ENCODE measurements at regions not wholly inside any gene's neighbourhood (a gene's known extent, or its start where the extent isn't known, plus 50 kb on each side); places are given as distances from the start of the nearest gene placed in this dataset.

GRCh38 chr10:60675236-60675635 lies 103.0 kb upstream of the CDK1 start:
- TF ChIP-seq FOXA1 (IDR thresholded peaks at IDR 0.05) (no peak), L3MBTL2 (conservative IDR thresholded peaks at IDR 0.05) (no peak), SP1 (IDR thresholded peaks at IDR 0.05) (no peak), HDGF (IDR thresholded peaks at IDR 0.05; ENCODE audit: borderline replicate concordance) (no peak), CTBP1 (IDR thresholded peaks at IDR 0.05; ENCODE audit: borderline replicate concordance) (no peak), BHLHE40 (IDR thresholded peaks at IDR 0.05; ENCODE audit: borderline replicate concordance) (no peak), FOXK2 (IDR thresholded peaks at IDR 0.05) (no peak), LEF1 (IDR thresholded peaks at IDR 0.05; ENCODE audit: borderline replicate concordance) (no peak), PKNOX1 (IDR thresholded peaks at IDR 0.05) (no peak), NFRKB (IDR thresholded peaks at IDR 0.05) (no peak), ARNT (IDR thresholded peaks at IDR 0.05) (no peak), TARDBP (IDR thresholded peaks at IDR 0.05) (no peak)

All from HEK293T (cell line).